Lower leg skin (tissue), 4 donors: ENCODE measurements at regions not wholly inside any gene's neighbourhood (a gene's known extent, or its start where the extent isn't known, plus 50 kb on each side); places are given as distances from the start of the nearest gene placed in this dataset.

Experiments
- DNase-seq, 2 donors: peaks; one replicate each; pipeline ENCODE4 v3.0.0-alpha.2; 2019; ENCODE audit warnings: low spot score in 2 of 2
- H3K4me3 ChIP-seq: fragments of 200-600 bp; sonication (generic); 2 replicates; pipeline ENCODE4 v1.5.1; 2017; ENCODE audit warnings: mild to moderate bottlenecking, low read depth; ENCODE audit not compliant: poor library complexity, severe bottlenecking
- POLR2A ChIP-seq, 2 donors: fragments of 450-650 bp; IDR thresholded peaks; one replicate each; pipeline ENCODE4 v1.6.1; 2016 to 2017; ENCODE audit warnings: antibody characterized with exemption in 2 of 2, mild to moderate bottlenecking in 1 of 2, moderate library complexity in 1 of 2
- WGBS, 2 donors: methylation state at CpG; one replicate each; pipeline ENCODE4 v1.1.5; 2018; 5-methylcytosine and 5-hydroxymethylcytosine counted together
- intact Hi-C: fragments of 100-400 bp; cut with DNase I; formaldehyde crosslinking; loops from one replicate; pipeline ENCODE4 v1.15.0; 2023; ENCODE audit warnings: low total_unique reads
- TF ChIP-seq, protein P1 (sequence below), 3 donors: fragments of 450-650 bp; IDR thresholded peaks; one replicate each; pipeline ENCODE4 v1.5.1; 2016; ENCODE audit warnings: antibody characterized with exemption in 3 of 3, mild to moderate bottlenecking in 3 of 3, moderate library complexity in 2 of 3

DNA sequence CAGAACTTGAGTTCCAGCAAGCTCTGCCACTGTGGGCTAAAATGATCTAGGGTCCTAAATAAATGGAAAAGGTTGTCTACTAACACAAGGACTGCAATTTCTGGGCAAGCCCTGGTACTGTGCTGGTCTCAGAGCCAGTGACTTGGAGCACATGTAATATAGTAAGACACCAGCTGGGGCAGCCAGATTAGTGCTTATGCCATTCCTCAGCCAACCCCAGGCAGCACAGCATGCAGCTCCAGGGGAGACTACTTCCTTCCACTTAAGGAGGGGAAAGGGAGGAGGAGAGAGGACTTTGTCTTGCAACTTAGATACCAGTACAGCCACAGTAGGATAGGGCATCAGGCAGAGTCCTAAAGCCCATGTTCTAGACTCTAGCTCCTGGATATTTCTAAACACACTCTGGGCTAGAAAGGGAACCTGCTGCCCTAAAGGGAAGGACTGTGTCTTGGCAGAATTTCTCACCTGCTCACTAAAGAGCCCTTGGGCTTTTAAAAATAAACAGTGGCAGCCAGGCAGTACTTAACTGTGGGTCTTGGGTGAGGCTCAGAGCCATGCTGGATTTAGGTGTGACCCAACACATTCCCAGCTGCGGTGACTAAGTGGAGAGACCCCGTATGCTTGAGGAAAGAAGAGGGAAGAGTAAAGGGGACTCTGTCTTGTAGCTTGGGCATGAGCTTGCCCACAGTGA lies 223.7 kb upstream of the BCHE start:
- no peak overlapping the region for H3K4me3 ChIP-seq
- TF ChIP-seq, protein P1, sequence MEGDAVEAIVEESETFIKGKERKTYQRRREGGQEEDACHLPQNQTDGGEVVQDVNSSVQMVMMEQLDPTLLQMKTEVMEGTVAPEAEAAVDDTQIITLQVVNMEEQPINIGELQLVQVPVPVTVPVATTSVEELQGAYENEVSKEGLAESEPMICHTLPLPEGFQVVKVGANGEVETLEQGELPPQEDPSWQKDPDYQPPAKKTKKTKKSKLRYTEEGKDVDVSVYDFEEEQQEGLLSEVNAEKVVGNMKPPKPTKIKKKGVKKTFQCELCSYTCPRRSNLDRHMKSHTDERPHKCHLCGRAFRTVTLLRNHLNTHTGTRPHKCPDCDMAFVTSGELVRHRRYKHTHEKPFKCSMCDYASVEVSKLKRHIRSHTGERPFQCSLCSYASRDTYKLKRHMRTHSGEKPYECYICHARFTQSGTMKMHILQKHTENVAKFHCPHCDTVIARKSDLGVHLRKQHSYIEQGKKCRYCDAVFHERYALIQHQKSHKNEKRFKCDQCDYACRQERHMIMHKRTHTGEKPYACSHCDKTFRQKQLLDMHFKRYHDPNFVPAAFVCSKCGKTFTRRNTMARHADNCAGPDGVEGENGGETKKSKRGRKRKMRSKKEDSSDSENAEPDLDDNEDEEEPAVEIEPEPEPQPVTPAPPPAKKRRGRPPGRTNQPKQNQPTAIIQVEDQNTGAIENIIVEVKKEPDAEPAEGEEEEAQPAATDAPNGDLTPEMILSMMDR (IDR thresholded peaks at IDR 0.05), result no peak
- TF ChIP-seq POLR2A (IDR thresholded peaks at IDR 0.05), result no peak
- intact Hi-C loops, result no loop called here
- no peak for DNase-seq
- 70 to 89% methylated on average over 2 of the region's 2 CpGs for WGBS, 2 donors

DNA sequence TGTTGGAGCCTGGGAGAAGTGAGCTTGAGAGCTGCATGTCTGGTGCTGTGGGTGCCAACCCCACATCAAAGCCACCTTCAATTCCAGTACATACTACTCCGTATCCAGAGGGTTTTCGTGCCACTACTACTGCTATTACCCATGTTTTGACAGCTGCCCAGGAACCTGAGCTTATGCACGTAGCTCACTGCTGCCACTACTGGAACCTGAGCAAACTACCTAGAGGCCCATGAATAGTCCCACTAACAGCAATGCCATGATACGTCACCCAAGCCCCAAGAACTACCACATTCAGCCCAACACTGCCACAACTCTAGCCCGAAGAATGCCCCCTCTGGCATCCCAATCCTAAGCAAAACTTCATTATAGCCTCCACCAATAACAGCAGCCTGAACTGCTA lies 215.2 kb upstream of the BCHE start:
- H3K4me3 ChIP-seq, result no peak overlapping the region
- 81 to 86% methylated on average over 5 of the region's 5 CpGs for WGBS, 2 donors
- intact Hi-C loops, result no loop called here
- DNase-seq, result no peak
- TF ChIP-seq, protein P1 (IDR thresholded peaks at IDR 0.05), result no peak
- no peak for TF ChIP-seq POLR2A (IDR thresholded peaks at IDR 0.05)

DNA sequence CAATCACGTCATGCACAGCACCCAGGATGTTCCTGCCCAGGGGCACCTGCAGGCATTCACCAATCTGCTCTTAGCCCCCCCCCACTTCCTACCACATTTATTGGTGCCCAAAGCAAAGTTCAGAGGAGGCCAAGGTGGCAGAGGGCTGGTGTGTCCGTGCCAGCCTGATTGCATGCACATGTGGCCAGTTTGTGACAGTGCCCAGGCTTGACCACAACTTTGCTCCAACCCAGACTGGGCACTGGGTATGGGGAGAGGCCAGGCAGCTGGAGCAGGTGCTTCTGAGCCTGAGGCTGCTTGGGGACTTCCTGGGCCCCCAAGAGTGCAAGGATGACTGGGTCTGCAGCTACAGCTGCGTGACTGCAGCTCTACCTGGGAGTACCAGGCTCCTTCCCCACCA lies 192.3 kb upstream of the BCHE start:
- TF ChIP-seq, protein P1 (IDR thresholded peaks at IDR 0.05), result no peak
- WGBS, 2 donors, result 55 to 67% methylated on average over 3 of the region's 3 CpGs
- intact Hi-C loops, result no loop called here
- peak in 1 of 2 donors; percentile 67 for DNase-seq
- H3K4me3 ChIP-seq, result no peak overlapping the region

DNA sequence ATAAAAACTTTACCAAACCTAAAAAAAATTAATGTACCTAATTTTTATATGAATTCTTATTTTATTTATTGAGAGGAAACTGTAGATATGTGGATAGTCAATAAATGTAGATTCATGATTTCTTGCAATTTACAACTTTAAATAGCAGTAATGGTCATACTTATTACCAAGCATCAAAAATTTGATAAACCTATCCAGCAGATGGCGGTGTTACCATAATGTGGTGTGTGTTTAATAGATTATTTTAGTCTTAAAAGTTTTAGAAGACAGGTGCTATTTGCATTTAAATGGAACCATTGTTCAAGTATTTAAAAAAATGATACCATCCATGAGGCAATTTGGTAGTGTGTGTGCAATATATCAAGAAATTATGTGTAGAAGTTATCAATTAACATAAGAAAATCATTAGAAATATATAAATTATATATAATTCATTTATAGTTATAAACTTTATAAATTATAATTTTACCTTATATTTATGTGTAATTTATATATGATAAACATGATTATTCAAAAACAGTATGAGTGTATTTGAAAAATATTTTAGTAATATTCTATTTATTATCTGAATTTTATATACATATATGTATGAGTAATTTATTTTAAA lies 176.0 kb upstream of the BCHE start:
- no peak overlapping the region for H3K4me3 ChIP-seq
- intact Hi-C loops, result no loop called here
- DNase-seq, result no peak
- 17 to 19% methylated on average over 1 of the region's 1 CpG for whole genome bisulfite sequencing, 2 donors
- no peak for TF ChIP-seq POLR2A (IDR thresholded peaks at IDR 0.05)
- TF ChIP-seq, protein P1 (IDR thresholded peaks at IDR 0.05), result no peak

DNA sequence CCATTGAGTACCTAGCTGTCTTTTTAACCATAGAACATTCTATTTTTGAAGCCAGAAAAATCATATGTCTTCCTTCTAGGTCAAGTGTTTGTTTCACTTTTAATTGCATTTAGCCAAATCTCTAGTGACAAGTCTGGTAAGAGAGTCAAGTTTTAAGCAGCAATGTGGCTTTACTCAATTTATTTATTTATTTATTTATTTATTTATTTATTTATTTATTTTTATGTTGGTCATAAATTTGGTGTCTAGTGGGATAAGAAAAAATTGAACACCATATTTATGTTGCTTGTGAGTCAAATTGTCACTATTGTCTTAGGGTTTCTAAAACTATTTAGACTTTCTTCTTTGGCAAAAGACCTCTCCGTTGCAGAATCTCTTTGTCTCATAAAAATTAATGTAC lies 174.5 kb upstream of the BCHE start:
- intact Hi-C loops, result no loop called here
- no peak overlapping the region for H3K4me3 ChIP-seq
- 92 to 98% methylated on average over 1 of the region's 1 CpG for WGBS, 2 donors
- TF ChIP-seq POLR2A (IDR thresholded peaks at IDR 0.05), result no peak
- TF ChIP-seq, protein P1 (IDR thresholded peaks at IDR 0.05), result no peak
- DNase-seq, result no peak

DNA sequence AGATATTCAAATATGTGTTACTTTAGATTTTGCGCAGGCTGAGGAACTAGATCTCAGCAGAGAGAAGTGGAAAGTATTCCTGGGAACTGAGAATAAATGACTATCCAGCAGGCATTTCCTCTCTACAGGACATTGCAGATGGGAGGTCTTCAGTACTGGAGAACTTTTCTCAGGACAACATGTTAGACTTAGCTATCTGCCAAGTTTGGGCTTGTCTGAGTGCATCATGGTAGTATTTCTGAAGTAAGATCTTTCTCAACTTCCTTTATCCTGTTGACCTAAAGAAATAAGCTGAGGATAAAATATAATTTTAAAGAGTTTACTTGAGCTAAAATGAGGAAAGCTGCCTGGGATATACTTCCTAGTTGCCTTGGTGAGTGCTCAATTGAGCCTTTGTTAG lies 167.9 kb upstream of the BCHE start:
- no peak for DNase-seq
- TF ChIP-seq POLR2A (IDR thresholded peaks at IDR 0.05), result no peak
- TF ChIP-seq, protein P1 (IDR thresholded peaks at IDR 0.05), result no peak
- 97 to 100% methylated on average over 1 of the region's 1 CpG for WGBS, 2 donors
- H3K4me3 ChIP-seq, result no peak overlapping the region
- intact Hi-C loops, result no loop called here
